ENCODE measurements at regions not wholly inside any gene's neighbourhood (a gene's known extent, or its start where the extent isn't known, plus 50 kb on each side); places are given as distances from the start of the nearest gene placed in this dataset.

- no peak for DNase-seq
Observed at GRCh38 chr4:117327491-117327890, 242.1 kb upstream of the TRAM1L1 start.

- DNase-seq, result no peak
Observed at GRCh38 chr4:117328333-117328732, 243.0 kb upstream of the TRAM1L1 start.

GRCh38 chr4:117331817-117332216 lies 246.4 kb upstream of the TRAM1L1 start:
- no peak for DNase-seq

- DNase-seq, result no peak
Observed at GRCh38 chr4:117334451-117335188, 249.2 kb upstream of the TRAM1L1 start.

GRCh38 chr4:117357437-117357836 lies 272.1 kb upstream of the TRAM1L1 start:
- DNase-seq, result peak; percentile 15

GRCh38 chr4:117357866-117358265 lies 272.5 kb upstream of the TRAM1L1 start:
- no peak for DNase-seq

GRCh38 chr4:117370944-117371668 lies 285.7 kb upstream of the TRAM1L1 start:
- no peak for DNase-seq

GRCh38 chr4:117375101-117375500 lies 289.7 kb upstream of the TRAM1L1 start:
- no peak for DNase-seq

GRCh38 chr4:117376692-117377091 lies 291.3 kb upstream of the TRAM1L1 start:
- no peak for DNase-seq

GRCh38 chr4:117378942-117379341 lies 293.6 kb upstream of the TRAM1L1 start:
- DNase-seq, result no peak

- no peak for DNase-seq
Observed at GRCh38 chr4:117383468-117383867, 298.1 kb upstream of the TRAM1L1 start.

GRCh38 chr4:117385526-117385925 lies 300.1 kb upstream of the TRAM1L1 start:
- DNase-seq, result peak; percentile 38

- no peak for DNase-seq
Observed at GRCh38 chr4:117387072-117387471, 301.7 kb upstream of the TRAM1L1 start.

- DNase-seq, result peak; percentile 81
Observed at GRCh38 chr4:117400039-117400835, 314.9 kb upstream of the TRAM1L1 start.

- no peak for DNase-seq
Observed at GRCh38 chr4:117412661-117413060, 327.3 kb upstream of the TRAM1L1 start.

GRCh38 chr4:117417856-117418255 lies 332.5 kb upstream of the TRAM1L1 start:
- DNase-seq, result peak; percentile 24

- no peak for DNase-seq
Observed at GRCh38 chr4:117420948-117421347, 335.6 kb upstream of the TRAM1L1 start.

- DNase-seq, result no peak
Observed at GRCh38 chr4:117421706-117422105, 336.3 kb upstream of the TRAM1L1 start.

- DNase-seq, result no peak
Observed at GRCh38 chr4:117422297-117422696, 336.9 kb upstream of the TRAM1L1 start.

- no peak for DNase-seq
Observed at GRCh38 chr4:117425636-117426035, 340.3 kb upstream of the TRAM1L1 start.

GRCh38 chr4:117428536-117428935 lies 343.2 kb upstream of the TRAM1L1 start:
- DNase-seq, result no peak

- DNase-seq, result no peak
Observed at GRCh38 chr4:117429061-117429460, 343.7 kb upstream of the TRAM1L1 start.

GRCh38 chr4:117429506-117429905 lies 344.1 kb upstream of the TRAM1L1 start:
- DNase-seq, result no peak

Data from fibroblast of skin of back (primary cell).